Upper lobe of right lung (tissue), 1 donor: ENCODE measurements at regions not wholly inside any gene's neighbourhood (a gene's known extent, or its start where the extent isn't known, plus 50 kb on each side); places are given as distances from the start of the nearest gene placed in this dataset.
"Not testable (repeated sequence)": the region's sequence is repeated elsewhere in the genome, so short reads cannot be mapped to it uniquely, and the experiment has no call there.

Experiments used
- ATAC-seq: fragments of 200-7000 bp; cut with Tn5 transposase; one replicate; pipeline ENCODE4 v1.9.1; 2020; ENCODE audit warnings: mild to moderate bottlenecking, moderate library complexity
- DNase-seq: peaks from one replicate; pipeline ENCODE4 v3.0.0-alpha.2; 2020
- H3K27ac ChIP-seq: fragments of 200-600 bp; one replicate; pipeline ENCODE4 v1.8.0; 2022
- H3K27me3 ChIP-seq: fragments of 200-600 bp; one replicate; pipeline ENCODE4 v1.8.0; 2022; ENCODE audit warnings: mild to moderate bottlenecking
- H3K36me3 ChIP-seq: fragments of 200-600 bp; one replicate; pipeline ENCODE4 v1.8.0; 2022
- H3K4me1 ChIP-seq: fragments of 200-600 bp; one replicate; pipeline ENCODE4 v1.8.0; 2022
- H3K4me3 ChIP-seq: fragments of 200-600 bp; one replicate; pipeline ENCODE4 v1.8.0; 2022; ENCODE audit warnings: mild to moderate bottlenecking
- H3K9me3 ChIP-seq: fragments of 200-600 bp; one replicate; pipeline ENCODE4 v1.8.0; 2022
- CTCF ChIP-seq: fragments of 200-600 bp; IDR thresholded peaks from one replicate; pipeline ENCODE4 v1.8.0; 2022; ENCODE audit warnings: antibody characterized with exemption
- intact Hi-C: fragments of 100-400 bp; cut with DNase I; formaldehyde crosslinking; loops from one replicate; pipeline ENCODE4 v1.11.0; 2022
- donor health status: DM: no; HTN: yes; CAD: no; lungs with severe emphysema.

- no peak for ATAC-seq
- DNase-seq: no peak
- no peaks in the 10 kb centered on the region for H3K9me3 ChIP-seq
- no peaks in the 10 kb centered on the region for H3K27me3 ChIP-seq
- no peaks in the 10 kb centered on the region for H3K36me3 ChIP-seq
- H3K27ac ChIP-seq: no peak overlapping the region
- intact Hi-C loops: no loop called here
- H3K4me1 ChIP-seq: no peaks in the 10 kb centered on the region
- no peak for TF ChIP-seq CTCF
- no peak overlapping the region for H3K4me3 ChIP-seq
Observed at GRCh38 chr5:60445427-60445826, 254.5 kb downstream of the DEPDC1B start.

- Histone ChIP-seq H3K27ac (no peak overlapping the region), H3K4me3 (no peak overlapping the region), H3K9me3 (no peaks in the 10 kb centered on the region), H3K4me1 (no peaks in the 10 kb centered on the region), H3K36me3 (no peaks in the 10 kb centered on the region), H3K27me3 (no peaks in the 10 kb centered on the region)
- ATAC-seq (no peak), DNase-seq (no peak)
- TF ChIP-seq CTCF: no peak
- intact Hi-C loops: no loop called here
Observed at GRCh38 chr5:60444661-60445360, 255.2 kb downstream of the DEPDC1B start.

- ATAC-seq: no peak
- TF ChIP-seq CTCF: no peak
- intact Hi-C loops: no loop called here
- Histone ChIP-seq H3K36me3 (no peaks in the 10 kb centered on the region), H3K4me3 (no peak overlapping the region), H3K9me3 (no peaks in the 10 kb centered on the region), H3K27ac (no peak overlapping the region), H3K27me3 (no peaks in the 10 kb centered on the region), H3K4me1 (no peaks in the 10 kb centered on the region)
- DNase-seq: no peak
Observed at GRCh38 chr5:60439552-60439951, 260.4 kb downstream of the DEPDC1B start.

- H3K4me1 ChIP-seq: no peaks in the 10 kb centered on the region
- H3K27ac ChIP-seq: no peak overlapping the region
- TF ChIP-seq CTCF: no peak
- DNase-seq (no peak), ATAC-seq (no peak)
- no peaks in the 10 kb centered on the region for H3K36me3 ChIP-seq
- no peaks in the 10 kb centered on the region for H3K27me3 ChIP-seq
- intact Hi-C loops: no loop called here
- no peaks in the 10 kb centered on the region for H3K9me3 ChIP-seq
- no peak overlapping the region for H3K4me3 ChIP-seq
Observed at GRCh38 chr5:60437308-60437707, 262.7 kb downstream of the DEPDC1B start.

GRCh38 chr5:60436518-60436917, 263.4 kb downstream of the DEPDC1B start:
- ATAC-seq (no peak), DNase-seq (no peak)
- Histone ChIP-seq H3K4me3 (no peak overlapping the region), H3K27me3 (no peaks in the 10 kb centered on the region), H3K36me3 (no peaks in the 10 kb centered on the region), H3K9me3 (no peaks in the 10 kb centered on the region), H3K27ac (no peak overlapping the region), H3K4me1 (no peaks in the 10 kb centered on the region)
- intact Hi-C loops: no loop called here
- no peak for TF ChIP-seq CTCF

GRCh38 chr5:60435808-60436207, 264.2 kb downstream of the DEPDC1B start:
- Histone ChIP-seq H3K9me3 (no peaks in the 10 kb centered on the region), H3K4me1 (no peaks in the 10 kb centered on the region), H3K27me3 (no peaks in the 10 kb centered on the region), H3K36me3 (no peaks in the 10 kb centered on the region), H3K27ac (no peak overlapping the region), H3K4me3 (no peak overlapping the region)
- DNase-seq (no peak), ATAC-seq (no peak)
- intact Hi-C loops: no loop called here
- TF ChIP-seq CTCF: no peak

GRCh38 chr5:60426189-60426588, 273.8 kb downstream of the DEPDC1B start:
- H3K27me3 ChIP-seq, intact Hi-C loops, H3K36me3 ChIP-seq, ATAC-seq, H3K27ac ChIP-seq, H3K4me3 ChIP-seq, H3K4me1 ChIP-seq, H3K9me3 ChIP-seq, DNase-seq: not testable (repeated sequence)

- intact Hi-C loops, H3K9me3 ChIP-seq, ATAC-seq: not testable (repeated sequence)
Observed at GRCh38 chr5:60420773-60421172, 279.2 kb downstream of the DEPDC1B start.

More at GRCh38 chr5:60420773-60421172, 279.2 kb downstream of the DEPDC1B start:
- H3K4me3 ChIP-seq, H3K27me3 ChIP-seq, H3K27ac ChIP-seq, H3K36me3 ChIP-seq, H3K4me1 ChIP-seq, DNase-seq: not testable (repeated sequence)
